ENCODE measurements at regions not wholly inside any gene's neighbourhood (a gene's known extent, or its start where the extent isn't known, plus 50 kb on each side); places are given as distances from the start of the nearest gene placed in this dataset.

DNA sequence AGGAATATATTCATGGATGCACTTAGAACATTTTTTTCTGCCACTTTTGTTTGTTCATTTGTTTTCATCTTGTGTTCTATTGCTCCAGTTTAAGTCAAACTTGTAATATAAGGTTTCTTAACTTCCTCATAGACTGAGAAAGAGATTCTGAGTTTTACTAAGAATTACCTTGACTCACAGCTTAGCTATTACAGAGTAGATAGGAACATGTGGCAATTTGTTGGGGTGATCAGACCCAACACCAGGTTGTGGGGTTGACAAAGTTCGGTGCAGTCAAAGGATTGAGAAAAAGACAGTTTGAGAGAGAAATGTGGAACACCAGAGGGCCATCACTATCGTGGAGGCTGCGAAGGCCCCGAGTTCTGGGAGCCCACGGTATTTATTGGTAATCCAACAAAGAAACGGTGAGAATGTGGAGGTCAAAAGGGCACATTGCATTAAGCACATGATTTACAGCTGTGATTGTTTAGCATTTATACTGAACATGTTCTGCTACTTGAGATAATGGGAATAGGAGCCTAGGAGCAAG lies 2526.0 kb downstream of the PCDH9 start:
- TF ChIP-seq YY1 (IDR thresholded peaks at IDR 0.05; ENCODE audit: low read depth): no peak
- no peak for TF ChIP-seq FOXM1 (IDR thresholded peaks at IDR 0.05; ENCODE audit: borderline replicate concordance, low read depth)
- TF ChIP-seq, protein P1, sequence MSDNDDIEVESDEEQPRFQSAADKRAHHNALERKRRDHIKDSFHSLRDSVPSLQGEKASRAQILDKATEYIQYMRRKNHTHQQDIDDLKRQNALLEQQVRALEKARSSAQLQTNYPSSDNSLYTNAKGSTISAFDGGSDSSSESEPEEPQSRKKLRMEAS (IDR thresholded peaks at IDR 0.05): no peak
- TF ChIP-seq, protein P2, sequence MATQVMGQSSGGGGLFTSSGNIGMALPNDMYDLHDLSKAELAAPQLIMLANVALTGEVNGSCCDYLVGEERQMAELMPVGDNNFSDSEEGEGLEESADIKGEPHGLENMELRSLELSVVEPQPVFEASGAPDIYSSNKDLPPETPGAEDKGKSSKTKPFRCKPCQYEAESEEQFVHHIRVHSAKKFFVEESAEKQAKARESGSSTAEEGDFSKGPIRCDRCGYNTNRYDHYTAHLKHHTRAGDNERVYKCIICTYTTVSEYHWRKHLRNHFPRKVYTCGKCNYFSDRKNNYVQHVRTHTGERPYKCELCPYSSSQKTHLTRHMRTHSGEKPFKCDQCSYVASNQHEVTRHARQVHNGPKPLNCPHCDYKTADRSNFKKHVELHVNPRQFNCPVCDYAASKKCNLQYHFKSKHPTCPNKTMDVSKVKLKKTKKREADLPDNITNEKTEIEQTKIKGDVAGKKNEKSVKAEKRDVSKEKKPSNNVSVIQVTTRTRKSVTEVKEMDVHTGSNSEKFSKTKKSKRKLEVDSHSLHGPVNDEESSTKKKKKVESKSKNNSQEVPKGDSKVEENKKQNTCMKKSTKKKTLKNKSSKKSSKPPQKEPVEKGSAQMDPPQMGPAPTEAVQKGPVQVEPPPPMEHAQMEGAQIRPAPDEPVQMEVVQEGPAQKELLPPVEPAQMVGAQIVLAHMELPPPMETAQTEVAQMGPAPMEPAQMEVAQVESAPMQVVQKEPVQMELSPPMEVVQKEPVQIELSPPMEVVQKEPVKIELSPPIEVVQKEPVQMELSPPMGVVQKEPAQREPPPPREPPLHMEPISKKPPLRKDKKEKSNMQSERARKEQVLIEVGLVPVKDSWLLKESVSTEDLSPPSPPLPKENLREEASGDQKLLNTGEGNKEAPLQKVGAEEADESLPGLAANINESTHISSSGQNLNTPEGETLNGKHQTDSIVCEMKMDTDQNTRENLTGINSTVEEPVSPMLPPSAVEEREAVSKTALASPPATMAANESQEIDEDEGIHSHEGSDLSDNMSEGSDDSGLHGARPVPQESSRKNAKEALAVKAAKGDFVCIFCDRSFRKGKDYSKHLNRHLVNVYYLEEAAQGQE (IDR thresholded peaks at IDR 0.05; ENCODE audit: low read depth): no peak
- no peak for TF ChIP-seq EP300 (IDR thresholded peaks at IDR 0.05; ENCODE audit: borderline replicate concordance)
- no peak for TF ChIP-seq EGR1 (IDR thresholded peaks at IDR 0.05)
- no peak for TF ChIP-seq USF1 (IDR thresholded peaks at IDR 0.05)
- TF ChIP-seq ZBTB7A (IDR thresholded peaks at IDR 0.05; ENCODE audit: low read depth): no peak
- no peak for TF ChIP-seq NFIC (IDR thresholded peaks at IDR 0.05)
- no peak for TF ChIP-seq TAF1 (IDR thresholded peaks at IDR 0.05; ENCODE audit: low read depth)
- TF ChIP-seq CEBPB (IDR thresholded peaks at IDR 0.05): no peak
- TF ChIP-seq RAD21 (IDR thresholded peaks at IDR 0.05; ENCODE audit: low read depth): no peak
